ENCODE measurements at regions not wholly inside any gene's neighbourhood (a gene's known extent, or its start where the extent isn't known, plus 50 kb on each side); places are given as distances from the start of the nearest gene placed in this dataset.
A peak's percentile ranks its signal among the peaks of the same experiment; 100 is the strongest.

DNA sequence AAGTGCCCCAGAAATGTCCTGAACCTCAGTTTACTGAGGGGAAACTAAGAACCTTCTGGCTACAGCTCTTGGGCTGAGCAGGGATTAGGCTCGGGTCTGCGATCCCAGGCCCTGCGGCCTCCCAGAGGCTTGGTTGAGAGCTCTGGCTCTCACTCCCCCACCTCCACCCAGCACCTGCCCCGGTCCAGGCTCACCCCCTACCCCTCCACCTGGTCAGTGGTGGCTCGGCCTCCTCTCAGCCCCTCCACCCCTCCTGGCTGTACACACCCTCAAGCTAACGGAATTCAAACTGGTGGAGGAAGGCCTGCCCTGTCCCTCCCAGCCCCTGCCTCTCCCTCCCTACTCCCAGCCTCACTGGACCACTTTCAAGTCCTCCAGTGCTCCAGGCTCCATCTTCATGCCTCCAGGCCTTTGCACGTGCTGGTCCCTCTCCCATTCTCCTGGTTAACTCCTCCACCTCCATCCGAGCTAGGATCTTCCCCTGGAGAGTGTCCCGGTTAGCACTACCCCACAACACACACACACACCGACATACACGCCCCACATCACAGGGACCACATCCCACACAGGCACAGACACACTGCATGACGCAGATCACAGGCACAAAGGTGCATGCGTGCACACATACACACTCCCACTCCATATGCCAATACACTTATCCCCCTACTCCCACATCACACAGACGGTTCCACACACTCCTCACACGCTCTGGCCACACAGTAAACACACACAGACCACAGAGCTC, 130.9 kb downstream of the C9orf50 start:
- no peak for DNase-seq (ENCODE audit: low read depth)

DNA sequence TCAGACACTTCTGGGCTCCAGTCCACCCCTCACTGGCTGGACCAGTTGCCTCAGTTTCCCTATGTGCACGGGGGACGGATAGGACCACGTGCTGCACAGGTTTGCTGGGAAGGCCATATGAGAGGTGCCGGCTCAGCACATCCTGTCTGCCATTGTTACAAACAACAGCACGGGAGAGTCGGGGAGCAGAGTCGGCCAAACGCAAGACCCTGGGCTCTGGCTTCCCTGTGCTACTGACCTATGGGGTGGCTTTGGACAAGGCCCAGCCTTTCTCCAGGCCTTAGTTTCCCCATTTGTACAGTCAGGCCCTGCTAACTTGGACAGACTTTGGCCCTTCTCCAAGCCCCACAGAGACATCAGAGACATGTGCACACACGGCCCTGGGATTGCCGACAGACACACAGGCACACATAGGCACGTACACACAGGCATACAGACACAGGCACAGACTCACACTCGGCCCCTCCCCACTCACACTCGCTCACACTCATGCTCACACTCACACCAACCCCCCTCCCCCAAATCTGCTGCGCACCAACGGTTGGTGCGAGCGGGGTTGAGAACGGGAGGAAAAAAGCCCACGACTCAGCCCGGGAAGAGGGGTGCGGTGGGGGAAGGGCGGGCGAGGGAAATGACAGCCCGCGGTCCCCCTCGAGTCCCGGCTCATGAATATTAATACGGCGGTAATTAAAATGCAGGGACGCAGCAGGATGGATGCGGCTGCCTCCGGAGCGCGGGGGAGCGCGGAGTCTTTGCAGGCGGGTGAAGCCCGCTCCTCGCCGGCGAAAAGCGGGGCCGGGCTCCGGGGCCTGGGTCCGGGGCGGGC, 133.0 kb downstream of the C9orf50 start:
- DNase-seq (ENCODE audit: low read depth): peak; percentile 78

DNA sequence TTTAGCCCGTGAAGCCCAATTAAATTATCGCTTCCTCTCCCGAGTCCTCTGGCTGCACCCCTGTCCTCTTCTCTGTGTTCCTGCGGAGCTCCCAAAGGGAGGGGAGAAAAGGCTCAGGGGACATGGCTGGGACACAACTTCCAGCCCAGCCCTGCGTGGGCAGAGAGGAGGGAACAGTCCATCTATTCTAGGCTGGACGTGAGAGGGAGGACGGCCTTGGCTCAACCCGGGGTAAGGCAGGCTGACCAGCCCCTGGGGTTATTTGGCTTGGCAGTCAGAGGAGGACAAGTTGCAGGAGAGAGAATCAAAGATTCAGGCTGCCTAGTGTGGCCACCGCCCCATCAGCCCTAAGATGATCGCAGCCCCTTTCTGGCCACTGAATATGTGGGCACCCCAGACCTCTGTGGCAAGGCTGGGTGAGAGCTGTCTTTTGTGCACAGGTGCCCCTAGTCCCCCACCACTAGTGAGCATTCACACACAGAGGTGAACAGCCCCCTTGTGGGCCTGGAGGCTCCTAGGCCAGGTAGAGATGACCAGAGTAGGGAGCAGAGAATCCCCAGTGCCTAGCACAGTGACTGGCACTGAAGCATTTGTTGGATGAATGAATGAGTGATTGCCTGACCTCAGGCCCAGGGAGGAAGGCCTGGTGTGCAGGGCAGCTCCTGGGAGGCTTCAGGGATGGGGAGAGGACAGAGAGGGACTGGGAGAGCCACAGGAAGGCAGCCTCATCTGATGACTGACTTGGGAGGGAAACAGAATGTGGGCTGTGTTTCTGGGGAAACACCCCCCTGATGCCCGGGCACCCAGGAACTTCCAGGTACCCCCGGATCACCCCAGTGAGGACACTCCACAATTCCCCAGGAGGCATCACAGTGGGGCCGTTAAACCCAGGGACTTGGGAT, 133.9 kb downstream of the C9orf50 start:
- peak; percentile 52 for DNase-seq (ENCODE audit: low read depth)

DNA sequence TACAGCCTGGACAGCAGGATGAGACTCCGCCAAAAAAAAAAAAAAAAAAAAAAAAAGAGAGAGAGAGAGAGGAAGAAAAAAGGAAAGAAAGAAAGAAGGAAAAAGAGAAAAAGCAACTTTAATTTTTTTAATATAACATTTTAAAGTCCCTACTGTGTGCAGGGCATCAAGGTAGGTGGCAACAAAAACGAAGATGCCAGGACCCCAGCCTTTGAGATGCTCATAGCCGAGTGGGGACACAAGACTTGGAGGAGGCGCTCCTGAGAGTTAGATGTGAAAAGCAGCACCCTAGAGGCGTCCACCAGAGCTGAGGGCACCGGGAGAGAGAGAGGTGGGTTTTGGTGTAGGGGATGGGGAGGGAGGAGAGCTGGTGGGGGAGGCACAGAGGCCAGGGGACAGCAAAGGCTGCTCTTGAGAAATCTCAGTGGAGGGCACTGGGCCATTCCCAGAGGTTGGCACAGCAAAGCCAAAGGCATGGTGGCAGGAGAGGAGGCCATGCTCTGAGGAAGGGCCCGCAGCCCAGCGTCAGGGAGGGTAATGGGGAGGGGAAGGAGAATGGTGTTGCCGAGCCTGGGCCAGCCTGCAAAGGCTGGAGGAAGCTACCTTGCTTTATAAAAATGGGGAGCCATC, 135.6 kb downstream of the C9orf50 start:
- no peak for DNase-seq (ENCODE audit: low read depth)

DNA sequence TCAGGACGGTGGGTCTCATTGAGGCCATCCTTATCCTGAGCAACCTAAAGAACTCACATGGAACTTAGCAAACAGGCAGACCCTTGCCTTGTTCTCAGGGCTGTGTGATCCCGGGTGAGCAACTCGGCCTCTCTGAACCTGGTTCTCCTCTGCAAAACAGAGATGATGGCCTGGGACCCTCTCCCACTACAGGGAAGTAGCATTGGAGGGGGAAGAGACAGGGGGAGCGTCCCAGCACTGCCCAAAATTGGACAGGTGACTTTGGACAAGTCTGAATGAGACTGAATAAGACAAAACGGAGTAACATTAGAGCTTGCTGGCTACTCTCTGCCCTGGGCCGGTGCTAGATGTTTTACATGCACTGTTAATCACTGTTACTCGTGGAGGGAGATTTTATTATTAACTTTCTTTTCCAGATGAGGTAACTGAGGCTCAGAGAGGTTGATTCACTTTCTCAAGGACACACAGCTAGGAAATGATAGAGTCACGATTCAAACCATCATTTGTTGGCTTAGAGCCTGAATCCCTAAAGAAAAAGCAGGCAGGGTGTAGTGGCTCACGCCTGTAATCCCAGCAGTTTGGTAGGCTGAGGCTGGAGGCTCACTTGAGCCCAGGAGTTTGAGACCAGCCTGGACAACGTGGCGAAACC, 136.4 kb downstream of the C9orf50 start:
- DNase-seq (ENCODE audit: low read depth): no peak

DNA sequence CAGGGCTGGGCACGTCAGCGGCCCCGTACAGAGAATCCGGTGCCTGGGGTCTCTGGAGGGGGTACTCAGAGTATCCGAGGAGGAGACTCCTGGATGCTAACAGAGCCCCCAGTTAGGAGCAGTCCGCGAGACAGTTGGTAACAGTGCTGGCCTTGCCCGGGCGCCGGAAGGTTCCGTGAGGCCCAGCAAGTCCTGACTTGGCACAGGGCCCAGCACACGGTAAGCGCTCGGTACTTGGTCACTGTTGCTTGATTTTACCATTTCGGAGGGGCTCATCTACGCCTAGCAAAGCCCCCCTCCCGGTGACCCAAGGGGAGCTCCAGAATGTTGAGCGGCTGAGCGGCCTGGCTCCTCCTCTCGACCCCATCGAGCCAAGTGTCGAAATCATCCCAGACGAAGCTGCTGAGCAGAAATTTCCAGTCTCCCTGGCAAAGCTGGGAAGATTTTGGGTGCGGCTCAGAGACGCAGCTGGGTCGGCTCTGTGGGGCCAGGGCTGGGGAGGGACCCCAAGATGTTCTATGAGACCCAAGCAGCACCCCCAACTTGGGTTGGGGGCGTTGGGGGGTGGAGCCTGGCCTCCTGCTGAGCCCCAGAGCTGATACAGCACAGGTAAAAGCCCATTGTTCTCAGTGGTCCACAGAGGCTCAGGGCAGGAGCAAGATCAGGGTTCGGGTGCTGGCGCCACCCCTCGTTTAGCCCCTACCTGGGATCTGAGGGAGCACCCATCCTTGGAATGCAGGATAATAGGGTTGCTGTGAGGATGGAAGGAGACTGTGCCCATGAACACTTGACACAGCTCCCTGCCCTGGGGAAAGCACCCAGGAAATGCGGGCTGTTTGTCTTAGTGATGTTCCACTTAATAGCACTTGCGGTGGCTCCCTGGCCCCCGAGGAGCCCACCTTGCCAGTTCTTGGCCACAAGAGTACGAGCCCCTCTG, 137.2 kb downstream of the C9orf50 start:
- peak; percentile 95 for DNase-seq (ENCODE audit: low read depth)

DNA sequence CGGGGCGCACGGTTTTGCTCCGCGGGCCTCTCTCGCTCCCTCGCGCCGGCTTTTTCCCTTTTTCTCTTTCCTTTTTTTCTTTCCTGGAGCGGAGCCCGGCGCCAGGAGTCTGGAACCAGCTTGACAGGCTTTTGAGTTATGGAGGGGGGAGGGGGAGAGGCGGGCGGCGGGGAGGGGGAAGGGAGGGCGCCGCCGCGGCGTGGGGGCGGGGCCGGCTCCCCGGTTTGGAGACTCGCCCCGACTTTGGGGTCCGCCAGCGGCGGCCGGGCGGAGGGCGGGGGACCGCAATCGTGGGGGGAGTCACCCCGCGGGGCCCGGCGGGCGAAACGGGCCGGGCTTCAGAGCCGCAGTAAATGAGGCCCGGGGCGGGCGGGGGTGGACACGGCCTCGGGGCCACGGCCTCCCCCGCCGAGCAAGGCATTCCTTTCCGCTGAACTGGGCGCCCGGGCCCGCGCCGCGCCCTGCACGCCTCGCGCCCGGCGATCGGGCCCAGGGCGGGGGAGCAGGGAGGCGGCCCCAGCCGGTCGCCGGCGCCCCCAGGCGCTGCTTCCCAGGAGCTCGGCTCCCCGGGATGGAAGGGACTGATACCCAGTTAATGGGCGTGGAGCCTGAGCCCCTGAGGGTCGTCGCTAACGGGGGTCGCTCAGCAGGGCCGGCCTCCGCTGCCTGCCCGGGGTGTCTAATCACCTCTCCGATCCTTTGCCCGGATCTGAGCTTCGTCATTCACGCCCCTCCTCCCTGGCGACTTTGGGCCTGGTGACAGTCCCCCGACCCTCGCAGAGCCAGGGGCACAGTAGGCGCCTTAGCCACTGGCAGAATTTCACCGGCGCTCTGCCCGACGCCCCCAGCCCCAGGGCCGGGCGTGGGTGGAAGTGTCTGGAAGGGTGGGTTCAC, 138.1 kb downstream of the C9orf50 start:
- peak; percentile 91 for DNase-seq (ENCODE audit: low read depth)

DNA sequence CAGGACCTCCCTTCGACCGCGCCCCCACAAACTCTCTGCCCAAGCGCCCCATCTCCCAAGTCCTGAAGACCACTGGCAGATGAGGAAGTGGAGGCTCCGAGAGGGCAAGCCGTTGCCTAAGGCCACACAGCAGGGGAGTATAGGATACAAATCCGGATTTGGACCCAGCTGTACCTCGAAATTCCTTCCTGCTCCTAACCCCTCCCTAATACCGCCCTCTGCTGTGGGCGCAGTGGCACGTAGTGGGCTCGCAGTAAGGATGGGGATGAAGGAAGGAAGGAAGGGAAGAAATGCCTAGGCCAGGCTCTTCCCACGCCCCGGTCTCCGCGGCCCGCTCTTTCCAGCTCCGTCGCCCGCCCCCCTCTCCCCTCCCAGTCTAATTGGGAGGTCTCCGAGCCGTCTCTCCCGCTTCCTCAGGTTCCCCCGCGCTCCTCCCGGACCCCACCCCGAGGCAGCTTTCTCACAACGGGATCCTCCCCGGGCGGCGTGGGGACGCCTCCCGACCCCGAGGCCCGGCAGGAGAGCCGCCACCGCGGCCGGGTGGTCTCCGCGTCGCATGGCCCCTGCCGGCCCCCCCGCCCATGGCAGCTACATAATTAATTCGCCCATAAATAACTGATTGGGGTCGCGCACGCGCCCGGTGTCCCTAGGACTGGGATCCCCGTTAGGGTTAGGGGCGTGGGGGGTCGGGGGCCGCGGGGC, 138.9 kb downstream of the C9orf50 start:
- DNase-seq (ENCODE audit: low read depth): no peak

DNA sequence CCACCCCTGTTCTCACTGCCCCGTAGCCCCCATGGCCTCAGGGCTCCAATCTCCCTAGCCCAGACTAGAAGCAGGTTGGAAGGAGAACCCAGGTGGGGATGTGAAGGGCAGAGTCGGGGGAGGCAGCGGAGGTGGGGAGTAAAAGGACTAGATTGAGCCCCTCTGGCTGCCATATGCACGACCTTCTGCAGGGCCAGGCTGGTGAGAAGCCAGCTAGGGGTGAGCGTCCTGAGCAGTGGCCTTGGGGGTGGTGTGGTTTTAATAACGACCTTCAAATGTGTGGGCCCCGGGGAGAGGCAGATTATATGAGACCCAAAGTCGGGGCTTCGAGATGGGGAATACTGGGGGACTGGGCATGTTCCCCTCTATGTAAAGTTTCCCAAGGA, 139.5 kb downstream of the C9orf50 start:
- DNase-seq (ENCODE audit: low read depth): no peak

DNA sequence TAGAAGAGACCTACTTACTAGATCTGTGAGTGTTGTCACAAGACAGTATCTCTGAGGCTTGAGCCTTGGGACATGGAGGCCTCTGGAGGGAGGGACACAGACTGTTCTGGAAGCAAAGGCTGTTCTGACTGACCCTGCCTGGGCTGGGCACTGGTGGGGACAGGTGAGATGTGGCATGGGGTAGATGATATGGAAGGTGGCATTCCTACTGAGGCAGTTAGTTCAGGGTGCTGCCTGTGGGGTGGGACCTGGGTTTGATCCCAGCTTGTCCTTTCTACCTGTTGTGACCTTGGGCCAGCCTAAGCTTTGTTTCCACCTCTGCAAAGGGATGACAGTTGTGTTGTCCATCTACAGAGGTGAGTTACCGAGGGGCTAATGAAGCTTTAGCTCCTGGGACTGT, 140.2 kb downstream of the C9orf50 start:
- DNase-seq (ENCODE audit: low read depth): no peak

DNA sequence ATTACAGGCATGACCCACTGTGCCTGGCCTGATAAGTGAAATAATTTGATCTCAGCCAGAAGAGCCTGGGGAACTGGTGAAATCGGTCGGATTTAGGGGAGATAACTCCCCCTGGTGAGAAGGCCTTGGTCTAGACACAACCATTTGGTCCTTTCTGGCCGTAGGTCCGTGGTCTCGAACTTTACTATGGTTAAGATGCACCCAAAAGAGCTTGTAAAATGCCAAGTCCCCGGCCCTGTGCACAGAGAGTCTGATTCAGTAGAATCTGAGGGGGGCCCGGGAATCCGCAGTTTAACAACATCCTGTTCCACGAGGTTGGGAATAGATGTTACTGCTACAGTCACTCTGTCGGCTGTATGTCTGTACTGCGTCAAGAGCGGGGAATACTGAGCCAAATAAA, 140.7 kb downstream of the C9orf50 start:
- DNase-seq (ENCODE audit: low read depth): no peak

DNA sequence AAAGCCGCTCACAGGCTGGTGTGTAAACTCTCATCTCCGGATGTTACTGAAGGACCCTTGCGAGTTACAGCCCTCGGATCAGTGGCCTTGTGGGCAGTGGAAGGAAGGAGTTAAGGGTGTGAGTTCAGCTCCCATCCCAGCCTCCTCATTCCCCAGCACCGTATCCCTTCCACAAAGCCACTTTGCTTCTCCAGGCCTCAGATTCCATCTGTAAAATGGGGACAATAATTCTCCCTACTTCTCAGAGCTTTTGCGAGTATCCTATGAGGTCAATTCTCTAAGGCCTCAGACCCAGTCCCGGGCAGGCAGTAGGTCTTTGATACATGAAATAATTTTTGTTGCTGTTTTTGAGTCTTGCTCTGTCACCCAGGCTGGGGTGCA, 141.3 kb downstream of the C9orf50 start:
- DNase-seq (ENCODE audit: low read depth): no peak

DNA sequence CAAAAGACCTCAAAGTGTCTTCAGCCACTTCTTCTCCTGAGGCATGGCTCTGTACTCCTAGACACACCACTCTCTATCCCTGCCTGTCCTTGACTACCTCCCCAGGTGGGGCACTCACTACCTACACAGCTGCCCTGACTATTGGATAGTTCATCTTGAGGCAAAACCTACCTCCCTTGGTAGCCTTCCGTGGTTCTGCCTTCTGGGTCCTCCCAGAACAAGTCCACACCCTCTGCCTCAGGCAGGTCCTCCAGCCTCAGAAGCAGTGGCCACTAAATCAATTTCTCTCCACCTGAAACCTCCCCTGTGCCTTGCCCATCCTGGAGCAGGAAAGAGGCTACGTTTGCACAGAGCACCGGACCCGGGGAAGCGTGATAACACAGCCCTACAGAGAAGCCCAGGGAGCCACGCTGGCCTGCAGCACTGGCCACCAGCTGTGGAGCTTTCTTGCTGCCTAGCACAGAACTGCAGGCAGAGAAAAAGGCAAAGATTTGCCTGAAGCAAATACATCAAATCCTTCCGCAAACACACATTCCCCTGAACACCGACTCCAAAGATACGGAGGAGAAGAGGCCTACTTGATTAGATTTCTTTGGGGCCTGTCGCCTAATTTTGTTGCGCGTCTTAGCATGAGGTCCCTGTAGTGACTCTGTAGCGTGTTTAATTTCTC, 141.8 kb downstream of the C9orf50 start:
- no peak for DNase-seq (ENCODE audit: low read depth)

DNA sequence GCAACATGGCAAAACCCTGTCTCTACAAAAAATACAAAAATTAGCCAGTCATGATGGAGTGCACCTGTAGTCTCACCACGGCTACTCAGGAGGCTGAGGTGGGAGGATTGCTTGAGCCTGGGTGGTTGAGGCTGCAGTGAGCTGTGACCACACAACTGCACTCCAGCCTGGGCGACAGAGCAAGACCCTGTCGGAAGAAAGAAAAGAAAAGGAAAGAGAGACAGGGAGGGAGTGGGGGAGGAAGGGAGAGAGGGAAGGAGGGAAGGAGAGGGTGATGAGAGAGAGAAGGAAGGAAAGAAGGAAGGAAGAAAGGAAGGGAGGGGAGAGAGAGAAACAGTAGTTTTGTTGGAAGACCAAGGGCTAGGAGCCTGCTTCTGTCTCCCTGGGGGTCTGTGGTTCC, 142.4 kb downstream of the C9orf50 start:
- DNase-seq (ENCODE audit: low read depth): no peak

DNA sequence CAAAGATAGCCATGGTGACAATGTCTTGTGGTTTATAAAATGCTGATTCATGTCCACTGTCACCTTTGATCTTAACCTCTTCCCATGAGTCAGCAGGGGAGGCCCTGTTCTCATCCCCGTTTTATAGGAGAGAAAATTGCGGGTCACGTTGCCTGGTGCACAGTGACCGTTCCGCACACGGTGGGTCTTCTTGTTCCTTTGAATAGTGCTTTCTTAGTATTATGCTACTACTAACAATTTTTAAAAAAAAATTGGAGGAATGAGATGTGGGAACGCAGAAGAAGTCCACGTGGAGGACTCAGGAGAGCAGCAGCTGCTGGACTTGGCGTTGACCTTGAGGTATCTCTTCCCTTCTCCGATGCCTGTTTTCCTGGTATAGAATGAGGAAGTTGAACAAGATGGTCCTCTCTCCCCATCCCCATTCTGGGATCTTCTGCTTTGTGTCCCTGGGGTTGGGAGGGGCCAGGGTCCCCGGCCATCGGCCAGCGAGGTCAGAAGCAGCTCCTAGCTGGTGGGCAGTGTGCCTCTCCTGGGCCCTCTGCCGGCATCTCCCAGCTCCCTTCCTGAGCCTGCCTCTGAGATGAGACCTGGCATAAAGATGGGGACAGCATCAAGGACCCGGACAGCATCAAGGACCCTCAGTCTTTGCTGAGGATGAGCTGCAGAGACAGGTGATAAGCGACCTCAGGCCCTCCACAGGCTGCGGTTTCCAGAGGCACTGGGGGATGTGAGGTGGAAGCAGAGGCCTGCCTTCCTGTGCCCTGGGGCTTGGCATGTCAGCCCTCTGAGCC, 143.9 kb downstream of the C9orf50 start:
- no peak for DNase-seq (ENCODE audit: low read depth)

DNA sequence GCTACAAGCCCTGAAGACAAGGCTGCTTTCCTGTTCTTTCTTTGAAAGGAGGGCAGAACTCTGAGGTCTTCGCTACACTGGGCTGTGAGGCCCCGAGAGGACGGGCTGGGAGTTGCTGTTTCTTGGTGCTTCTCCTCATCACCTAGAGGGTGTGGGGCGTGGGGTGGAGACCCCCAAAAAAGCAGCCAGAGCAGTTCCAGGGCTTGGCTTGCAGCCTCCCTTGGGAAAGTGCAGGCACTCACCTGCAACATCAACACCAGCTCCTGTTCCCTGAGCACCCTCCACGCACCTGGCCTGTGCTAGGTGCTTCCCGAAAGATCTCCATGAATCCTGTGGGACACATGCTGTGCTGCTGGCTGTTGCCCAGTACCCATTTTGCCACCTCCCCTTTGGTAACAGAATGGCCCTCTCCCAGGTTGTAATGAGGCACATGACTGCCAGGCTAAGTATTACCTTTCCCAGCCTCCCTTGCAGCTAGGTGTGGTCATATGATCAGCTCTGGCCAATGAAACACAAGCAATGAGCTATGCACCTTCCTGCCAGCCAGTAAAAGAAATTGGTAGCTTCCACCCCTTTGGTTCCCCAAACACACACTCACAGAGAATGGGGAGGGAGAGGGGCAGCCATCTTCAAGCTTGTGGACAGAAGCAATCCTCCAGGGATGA, 146.0 kb downstream of the C9orf50 start:
- no peak for DNase-seq (ENCODE audit: low read depth)

Measured in iris pigment epithelial cell (primary cell).